ENCODE measurements at regions not wholly inside any gene's neighbourhood (a gene's known extent, or its start where the extent isn't known, plus 50 kb on each side); places are given as distances from the start of the nearest gene placed in this dataset.

DNA sequence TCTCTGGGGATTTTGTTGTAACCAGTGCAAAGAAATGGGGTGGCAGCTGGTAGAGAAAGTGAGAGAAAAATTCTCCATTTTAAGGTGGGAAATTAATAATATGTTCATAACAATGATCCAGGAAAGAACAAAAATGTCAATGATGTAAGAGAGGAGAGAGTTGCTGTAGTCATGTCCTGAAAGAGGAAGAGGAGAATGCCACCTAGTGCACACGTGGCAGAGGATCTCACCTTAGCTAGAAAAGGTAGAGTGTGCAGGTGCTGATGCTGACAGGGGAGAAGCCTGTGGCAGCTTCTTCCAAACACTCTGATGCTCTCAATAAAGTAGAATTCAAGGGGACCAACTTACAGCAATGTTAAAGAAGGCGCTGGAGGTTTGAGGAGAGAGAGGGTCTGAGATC is 282.9 kb upstream of the PKDCC start:
- DNase-seq (ENCODE audit: low read depth in 3 of 3), result no peak

DNA sequence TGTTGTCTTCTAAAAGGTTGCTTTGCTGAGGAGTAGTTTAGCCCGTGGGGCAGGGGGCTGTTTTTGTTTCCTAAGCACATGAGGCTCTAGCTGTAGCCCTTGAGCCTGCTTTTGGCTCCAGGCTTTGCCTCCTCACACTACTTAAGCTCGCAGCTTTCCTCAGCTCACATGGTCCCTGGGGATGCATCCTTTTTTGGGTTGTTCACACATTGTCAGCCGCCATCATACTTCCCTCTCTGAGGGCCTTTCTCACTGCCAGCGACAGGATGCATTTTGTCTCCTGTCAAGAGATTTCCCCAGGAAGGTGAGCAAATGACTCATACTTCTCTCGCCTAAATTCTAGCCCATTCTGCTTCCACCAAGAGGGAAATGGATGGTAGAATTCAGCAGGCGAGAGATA is 279.5 kb upstream of the PKDCC start:
- DNase-seq (ENCODE audit: low read depth in 3 of 3), result no peak

DNA sequence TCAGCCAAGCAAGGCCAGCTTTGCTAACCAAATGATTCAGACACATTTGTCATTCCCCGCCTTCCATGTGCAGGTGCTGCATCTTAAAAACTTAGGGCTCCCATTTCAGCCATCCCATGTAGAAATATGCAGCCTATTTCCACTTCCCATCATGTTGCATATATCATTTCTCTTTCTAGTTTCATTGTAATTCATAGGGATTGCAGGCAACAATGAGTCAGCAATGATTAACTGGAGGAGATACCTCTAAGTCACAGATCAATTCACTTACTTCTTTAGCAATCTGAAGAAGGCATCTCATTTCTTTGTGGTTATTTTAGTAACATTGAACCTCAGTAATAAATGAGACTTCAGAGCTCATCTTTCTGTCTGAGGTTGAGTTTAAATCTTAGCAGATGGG is 276.1 kb upstream of the PKDCC start:
- no peak for DNase-seq (ENCODE audit: low read depth in 3 of 3)

DNA sequence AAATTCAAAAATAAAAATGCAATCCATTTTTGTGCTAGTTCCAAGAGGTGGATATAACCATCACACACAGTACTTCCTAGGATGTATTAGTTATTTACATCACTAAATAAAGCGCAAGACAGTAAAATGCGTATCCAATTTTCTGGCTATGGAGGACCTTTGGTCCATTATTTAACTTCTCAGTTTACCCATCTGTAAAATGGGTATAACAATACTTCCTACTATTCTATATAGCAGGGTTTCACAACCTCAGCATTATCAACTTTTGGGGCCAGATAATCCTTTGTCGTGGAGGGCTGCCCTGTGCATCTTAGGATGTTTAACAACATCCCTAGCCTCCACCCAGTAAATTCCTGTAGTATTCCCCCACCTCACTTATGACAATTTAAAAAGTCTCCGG is 275.1 kb upstream of the PKDCC start:
- no peak for DNase-seq (ENCODE audit: low read depth in 3 of 3)

DNA sequence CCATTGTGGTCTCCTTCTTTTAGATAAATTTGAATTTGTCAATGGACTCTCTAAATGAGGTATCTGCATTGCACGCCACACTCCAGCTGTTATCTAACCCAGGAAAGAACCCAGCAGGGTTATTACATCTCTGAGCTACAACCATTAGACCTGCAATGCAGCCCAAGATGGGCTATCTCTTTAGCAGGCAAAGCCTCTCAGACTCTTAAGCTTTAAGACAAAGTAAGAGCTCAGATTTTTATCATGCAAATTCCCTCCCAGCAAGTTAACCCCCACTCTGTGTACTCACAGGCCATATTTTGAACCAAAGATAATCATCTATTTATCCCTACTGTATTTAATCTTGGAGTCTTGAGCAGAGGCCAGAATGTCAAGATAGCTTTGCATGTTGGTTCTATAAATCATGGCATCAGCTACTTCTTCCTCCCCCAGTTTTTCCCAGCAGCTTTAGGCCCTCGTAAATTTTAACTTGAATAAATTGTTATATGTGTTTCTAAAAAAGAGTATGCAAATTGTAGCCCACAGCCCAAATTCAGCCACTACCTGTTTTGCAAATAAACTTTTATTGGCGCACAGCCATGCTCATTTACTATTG is 273.7 kb upstream of the PKDCC start:
- no peak for DNase-seq (ENCODE audit: low read depth in 3 of 3)

DNA sequence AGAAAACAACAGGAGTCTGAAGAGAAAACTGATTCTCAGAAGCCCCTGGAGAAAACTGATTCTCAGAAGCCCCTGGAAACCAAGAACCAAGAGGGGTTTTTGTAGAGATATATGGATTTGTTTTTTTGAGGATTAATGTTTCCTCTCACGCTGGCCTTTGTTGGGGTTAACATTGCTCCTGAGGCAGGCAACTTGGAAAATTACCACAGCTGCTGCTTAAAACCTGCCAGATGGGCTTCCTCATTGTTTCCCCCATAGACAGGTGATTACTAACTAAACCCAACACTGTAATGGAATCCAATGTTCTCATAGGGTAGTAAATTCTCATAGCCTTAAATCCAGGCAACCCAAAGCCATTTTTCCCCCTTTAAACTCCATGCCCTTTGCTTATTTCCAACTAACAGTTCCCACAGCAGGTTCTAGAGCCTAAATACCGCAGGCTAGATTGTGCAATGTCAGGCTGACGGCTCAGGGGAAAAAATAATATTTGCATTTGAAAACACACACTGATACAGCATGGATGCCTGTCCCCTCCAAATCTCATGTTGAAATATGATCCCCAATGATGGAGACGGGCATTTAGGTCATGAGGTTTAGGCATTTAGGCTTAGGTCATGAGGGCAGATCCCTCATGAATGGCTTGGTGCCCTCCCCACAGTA is 272.3 kb upstream of the PKDCC start:
- no peak for DNase-seq (ENCODE audit: low read depth in 3 of 3)

DNA sequence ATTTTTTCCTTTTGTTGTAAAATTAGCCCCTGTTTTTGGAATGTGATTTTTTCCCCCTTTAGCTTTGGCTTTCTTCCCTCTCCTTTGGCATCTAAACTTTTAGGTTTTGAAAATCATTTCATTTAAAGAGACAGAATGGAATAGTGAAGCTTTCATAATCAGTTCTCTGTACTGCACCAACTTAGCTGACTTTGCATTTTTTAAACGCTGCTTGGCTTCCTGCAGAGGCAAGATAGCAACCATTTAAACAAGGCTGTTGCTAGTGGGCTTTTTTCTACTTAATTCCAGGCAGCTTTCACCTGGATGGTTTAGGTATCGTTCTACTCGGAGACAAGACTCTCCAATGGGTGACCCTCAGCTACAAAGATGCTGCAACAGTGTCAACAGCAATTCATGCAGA is 267.9 kb upstream of the PKDCC start:
- DNase-seq (ENCODE audit: low read depth in 3 of 3), result no peak

DNA sequence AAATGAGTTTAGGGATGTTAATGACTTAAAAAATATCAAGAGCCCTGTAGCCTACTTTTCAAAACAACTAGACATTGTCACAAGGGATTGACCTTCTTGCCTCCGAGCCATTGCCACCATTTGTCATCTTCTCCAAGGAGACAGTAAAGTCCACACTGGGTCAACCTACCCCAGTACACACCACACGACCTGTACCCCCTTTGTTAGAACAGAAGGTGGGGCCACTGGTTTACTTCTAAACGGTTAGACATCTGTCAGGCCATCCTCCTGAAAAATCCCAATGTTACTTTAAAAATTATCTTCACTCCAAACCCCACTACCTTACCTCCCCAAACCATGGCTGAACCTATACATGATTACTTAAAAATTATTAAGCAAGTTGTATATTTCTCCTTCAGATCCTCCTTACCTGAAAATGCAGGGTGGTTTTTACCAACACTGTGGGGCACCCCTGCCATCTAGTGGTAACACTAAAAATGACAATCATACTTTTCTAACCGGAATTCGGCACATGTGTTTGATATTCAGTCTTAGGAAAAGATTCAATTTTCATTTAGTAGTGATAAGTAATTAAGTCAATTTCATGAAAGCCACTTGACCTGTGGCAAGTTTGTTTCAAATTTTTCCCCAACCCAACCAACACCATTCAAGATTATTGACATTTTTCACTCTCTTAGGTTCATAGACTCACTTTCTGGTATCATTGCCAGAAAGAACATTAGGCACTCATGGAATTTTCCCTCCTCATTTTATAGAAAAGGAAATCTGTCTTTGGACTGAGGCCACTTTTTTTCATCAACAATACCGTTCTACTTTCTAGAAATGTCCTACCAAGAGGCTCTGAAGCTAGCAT is 265.3 kb upstream of the PKDCC start:
- peak in 1 of 3 experiments; percentile 2 for DNase-seq (ENCODE audit: low read depth in 3 of 3)

DNA sequence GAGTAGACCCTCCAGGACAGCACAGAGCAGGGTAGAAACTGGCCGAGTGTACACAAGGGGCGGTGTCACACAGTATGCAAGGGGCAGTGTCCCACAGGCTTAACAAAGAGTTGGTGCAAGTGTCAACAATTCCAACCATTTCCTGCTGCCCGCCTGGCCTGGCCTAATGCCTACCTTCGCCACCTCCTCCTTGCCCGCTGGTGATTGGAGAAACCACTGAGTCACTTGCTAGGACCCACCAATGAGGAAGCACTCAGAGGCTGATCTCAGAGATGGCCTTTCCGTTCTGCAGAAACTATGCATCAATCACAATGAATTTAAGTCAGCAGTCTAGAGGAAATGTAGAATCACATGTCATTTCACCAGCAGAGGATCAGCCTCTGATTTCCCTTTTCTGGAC is 263.3 kb upstream of the PKDCC start:
- no peak for DNase-seq (ENCODE audit: low read depth in 3 of 3)

DNA sequence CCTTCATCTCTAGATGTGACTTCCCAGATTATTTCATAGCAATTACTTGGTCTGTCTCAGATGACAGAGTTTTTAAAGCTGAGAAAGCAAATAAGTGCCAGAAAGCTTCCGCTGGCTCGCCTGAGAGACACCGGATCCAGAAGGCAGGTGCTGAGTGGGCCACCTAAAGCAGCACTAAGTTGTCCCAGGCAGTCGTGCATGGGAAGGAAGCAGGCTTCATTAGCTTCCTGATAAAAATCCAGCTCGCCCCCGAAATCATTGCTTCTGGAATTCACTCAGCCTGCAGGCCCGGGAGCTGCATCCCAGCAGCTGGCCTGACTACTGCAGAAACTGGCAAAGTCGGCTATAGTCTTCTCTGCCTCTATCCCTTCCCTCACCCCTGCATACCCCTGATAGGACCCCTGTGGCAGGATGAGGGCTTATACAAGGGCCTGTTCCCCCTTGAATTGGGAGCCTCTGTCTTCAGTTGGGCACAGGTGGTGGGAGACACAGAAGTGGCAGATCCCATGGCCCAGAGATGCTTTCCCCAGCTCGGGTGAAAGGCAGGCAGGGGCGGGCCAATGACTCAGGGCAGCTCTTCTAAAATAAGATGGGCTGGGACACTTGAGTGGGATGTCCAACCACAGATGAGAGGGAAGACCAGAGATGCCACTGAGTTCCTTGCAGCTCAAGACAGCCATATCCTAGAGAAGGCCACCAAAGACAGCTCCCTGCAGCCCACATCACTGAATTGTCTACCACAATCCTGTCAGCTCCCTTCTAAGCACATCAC is 262.4 kb upstream of the PKDCC start:
- no peak for DNase-seq (ENCODE audit: low read depth in 3 of 3)

DNA sequence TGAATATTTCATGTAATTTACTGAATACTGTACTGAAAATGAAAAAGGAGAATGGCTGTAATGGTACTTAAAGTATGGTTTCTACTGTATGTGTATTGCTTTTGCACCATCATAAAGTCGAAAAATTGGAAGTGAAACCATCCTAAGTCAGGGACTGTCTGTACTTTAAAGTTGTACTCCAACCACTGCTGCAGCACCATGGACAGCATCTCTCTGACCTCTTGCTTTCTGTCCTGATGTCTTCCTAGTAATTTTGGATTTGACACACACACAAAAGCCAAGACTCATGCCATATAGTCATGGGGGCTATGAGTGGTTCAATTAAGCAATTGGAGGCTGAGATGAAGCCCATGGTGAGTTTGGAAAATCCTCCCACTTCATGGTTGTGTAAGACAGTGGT is 256.3 kb upstream of the PKDCC start:
- no peak for DNase-seq (ENCODE audit: low read depth in 3 of 3)

DNA sequence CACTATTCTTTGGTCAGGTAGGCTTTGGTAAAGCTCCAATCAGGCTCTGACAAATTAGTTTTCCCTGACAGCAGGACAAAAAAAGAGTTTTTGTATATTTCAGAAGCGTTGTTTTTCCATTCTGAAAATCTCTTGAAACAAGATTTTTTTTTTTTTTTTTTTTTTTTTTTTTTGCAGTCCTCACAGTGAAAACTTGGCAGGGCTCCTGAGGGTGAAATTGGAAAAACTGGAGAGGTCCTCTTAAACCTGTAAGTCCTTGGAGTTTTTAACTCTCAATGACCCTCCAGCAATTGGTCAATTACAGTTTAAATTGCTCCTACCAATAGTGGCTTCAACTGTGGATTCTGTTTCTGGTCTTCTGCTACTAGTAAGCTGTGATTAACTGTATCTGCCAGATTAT is 244.5 kb upstream of the PKDCC start:
- no peak for DNase-seq (ENCODE audit: low read depth in 3 of 3)

DNA sequence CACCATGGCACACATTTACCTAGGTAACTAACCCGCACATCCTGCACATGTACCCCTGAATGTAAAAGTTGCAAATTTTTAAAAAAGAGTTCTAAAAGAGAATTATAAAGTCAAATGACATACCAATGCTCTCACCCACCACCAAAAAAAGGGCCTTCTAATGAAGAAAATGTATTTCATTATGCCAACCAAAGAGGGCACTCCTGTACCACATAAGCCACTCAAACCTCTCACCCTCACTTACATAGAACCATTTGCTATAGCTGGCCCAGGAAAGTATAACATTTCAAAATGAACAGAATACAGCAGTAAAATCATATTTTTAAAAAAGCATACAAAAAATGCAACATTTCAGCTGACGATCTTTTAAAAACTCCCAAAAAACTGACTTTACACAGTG is 241.5 kb upstream of the PKDCC start:
- no peak for DNase-seq (ENCODE audit: low read depth in 3 of 3)

DNA sequence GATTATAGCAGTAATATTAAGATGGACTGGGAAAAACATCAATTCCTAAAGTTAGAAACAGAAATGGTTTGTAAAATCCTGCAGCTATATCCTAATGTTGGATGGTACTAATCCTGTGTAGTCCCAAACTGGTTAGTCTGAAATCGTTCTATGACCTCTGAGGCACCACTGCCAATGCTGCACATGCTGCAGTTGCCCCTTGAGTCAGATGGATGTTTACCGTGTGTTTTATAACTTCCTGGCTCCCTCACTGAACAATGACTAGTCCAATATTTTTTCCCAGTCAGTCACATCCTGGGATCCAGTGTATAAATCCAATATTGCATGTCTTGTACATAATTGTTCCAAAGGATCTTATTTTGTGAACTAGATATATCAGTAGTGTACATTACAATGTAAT is 226.7 kb upstream of the PKDCC start:
- no peak for DNase-seq (ENCODE audit: low read depth in 3 of 3)

DNA sequence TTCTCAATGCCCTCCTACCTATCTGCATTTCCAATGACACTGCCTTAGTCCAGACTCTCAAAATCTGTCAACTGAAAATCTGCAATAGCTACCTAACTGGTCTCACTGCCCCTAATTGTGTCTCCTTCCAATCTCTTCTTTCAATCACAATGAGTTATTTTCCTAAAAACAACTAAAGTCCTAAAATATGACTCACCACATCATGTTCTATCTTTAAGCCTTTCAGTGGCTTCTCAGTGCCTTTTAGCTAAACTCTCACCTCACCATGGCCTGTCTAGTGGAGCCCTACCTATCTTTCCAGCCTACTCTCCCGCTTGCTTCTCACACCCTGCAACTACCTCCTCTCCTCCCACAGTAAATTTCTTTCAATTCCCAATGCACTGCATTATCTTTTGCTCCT is 220.9 kb upstream of the PKDCC start:
- no peak for DNase-seq (ENCODE audit: low read depth in 3 of 3)

DNA sequence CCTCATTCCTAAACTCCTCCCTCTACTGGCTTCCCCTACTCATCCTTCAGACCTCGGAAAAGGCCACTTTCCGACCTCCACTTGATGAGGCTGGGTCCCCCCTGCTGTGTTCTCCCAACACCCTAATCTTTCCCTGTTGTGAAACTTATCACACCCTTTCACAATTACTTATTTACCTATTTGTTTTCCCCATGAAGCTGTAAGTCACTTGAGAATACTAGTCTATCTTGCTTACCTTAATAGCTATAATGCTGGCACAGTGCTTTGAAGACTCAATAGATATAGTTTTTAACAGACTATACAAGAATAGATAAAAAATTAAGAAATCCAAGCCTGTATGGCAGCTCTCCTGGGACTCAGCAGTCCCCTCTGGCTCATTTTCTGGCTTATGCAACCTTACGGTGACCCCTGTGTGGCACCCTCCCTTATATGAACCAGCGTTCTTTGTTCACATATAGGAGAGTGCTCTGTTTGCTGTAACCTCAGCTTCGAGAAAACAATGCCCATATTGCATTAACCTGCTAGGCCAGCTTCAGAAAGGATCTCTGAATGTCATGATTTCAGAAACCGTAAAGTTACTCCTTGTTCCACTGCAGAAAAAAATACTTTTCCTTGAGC is 220.4 kb upstream of the PKDCC start:
- no peak for DNase-seq (ENCODE audit: low read depth in 3 of 3)

DNA sequence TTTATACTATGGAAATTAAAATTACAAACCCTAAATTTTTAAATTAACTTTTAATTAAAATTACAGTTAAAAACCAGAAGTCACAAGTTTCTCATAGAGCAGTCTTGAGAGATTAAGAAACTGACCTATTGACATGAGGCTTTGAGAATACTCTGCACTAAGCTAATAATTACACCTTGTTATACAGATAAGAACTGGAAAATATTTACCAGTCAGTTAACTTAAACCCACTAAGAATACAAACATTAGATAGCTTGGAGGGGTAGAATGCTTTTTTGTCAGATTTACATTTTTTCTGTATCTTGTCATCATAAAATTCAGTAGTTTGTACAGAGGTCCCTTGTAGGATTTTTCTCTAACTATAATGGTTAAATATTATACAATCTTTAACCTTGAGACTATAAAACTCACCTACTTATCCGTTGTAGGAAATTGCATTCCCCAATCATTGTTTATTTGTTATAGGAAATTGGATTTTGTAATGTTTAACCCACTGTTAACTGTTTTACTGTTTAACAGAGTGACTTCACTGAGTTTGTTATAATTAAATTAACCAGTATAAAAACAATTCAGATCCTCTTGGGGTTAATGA is 219.7 kb upstream of the PKDCC start:
- no peak for DNase-seq (ENCODE audit: low read depth in 3 of 3)

DNA sequence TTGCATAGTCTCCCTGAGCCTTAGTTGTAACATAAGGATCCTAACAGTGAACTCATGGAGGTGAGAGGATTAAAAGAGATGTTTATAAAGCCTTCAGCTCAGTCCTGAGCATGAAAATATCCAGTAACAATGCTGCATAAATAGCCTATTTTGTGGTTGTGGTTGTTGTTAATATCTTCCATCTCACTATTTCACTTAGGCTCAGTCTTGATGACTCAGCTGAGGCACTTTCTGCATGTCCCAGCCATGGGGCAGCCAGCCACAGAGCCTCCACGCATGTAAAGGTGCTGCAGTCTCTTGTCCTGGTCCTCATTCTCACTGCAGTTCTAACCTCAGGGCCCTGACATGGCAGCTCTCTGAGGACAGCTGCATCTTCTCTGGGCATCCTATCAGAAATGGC is 218.8 kb upstream of the PKDCC start:
- no peak for DNase-seq (ENCODE audit: low read depth in 3 of 3)

DNA sequence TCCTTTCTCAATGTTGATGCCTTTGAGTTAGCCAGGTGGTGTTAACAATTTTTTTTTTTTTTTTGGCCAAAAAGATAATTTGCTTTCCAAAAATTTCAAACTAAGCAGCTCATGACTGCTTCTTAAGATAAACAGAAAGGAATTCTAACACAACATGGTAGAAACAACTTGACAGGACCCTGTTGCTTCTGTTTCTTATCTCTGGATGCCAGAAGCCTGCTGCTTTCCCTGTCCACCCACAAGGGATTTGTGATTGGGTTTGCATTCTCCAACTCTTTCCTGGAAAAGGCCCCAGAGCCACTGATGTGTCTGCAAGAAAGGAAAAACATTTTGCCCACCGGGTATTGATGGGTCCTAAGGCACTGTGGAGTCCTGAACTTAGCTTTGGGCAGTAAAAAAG is 217.2 kb upstream of the PKDCC start:
- no peak for DNase-seq (ENCODE audit: low read depth in 3 of 3)

DNA sequence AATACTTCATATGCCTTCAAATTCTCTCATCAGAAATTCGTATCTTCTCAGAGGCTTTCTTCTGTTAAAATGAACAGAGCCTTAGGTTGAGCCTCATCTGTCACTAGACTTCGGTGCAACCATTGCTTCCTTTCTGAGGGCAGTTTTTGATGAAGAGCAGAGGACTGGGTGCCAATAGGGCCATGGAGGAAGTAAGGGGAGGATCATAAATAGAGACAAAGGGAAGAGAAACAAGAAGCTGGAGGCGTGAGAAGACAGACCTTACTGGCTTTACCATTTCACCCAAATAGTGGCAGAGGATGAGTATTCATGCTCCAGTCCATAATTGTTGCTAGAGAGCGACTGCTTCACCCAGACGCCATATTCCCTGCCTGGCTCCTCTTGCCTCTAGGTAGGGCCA is 215.6 kb upstream of the PKDCC start:
- DNase-seq (ENCODE audit: low read depth in 3 of 3), result no peak

DNA sequence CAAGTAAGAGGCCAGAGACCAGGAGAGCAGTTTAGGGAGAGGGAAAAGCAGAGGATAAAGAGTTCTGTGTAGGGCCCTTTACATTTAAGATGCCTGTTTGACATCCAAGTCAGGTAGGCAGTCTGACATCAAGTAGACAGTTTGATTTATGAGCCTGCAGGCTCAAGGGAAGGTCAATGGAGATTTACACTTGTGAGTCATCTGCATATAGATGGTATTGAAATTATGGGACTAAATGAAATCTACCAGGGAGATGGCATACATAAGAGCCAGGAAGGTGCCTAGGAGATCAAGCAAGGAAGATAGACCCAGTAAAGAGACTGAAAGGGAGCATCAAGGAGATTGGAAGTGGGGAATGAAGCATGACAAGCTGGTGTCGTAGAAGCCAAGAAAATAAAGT is 212.4 kb upstream of the PKDCC start:
- no peak for DNase-seq (ENCODE audit: low read depth in 3 of 3)

DNA sequence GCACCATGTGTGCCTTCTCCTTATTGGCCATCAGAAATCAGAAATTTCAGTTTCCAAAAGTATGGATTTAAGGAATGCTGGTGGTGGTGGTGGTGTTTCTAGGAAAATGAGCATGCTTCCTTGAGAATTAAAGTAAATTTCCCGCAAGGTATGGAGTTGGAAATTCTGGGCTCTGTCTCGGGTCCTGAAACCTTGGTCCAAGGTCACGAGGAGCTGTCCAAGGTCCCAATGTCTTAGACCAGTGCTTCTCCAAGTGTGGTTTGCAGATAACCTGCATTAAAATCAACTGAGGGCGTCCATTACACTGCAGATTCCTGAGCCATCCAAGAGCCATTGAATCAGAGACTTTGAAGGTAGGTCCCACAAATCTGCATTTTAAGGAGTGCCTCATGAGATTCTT is 210.9 kb upstream of the PKDCC start:
- no peak for DNase-seq (ENCODE audit: low read depth in 3 of 3)

Measured in stimulated activated CD4-positive, alpha-beta T cell treated with anti-CD3 and anti-CD28 coated beads, TNF-alpha, amount 100 ng/mL, for 4 hours (primary cell).